Astrocyte (in vitro differentiated cells and primary cell): ENCODE measurements at regions not wholly inside any gene's neighbourhood (a gene's known extent, or its start where the extent isn't known, plus 50 kb on each side); places are given as distances from the start of the nearest gene placed in this dataset.

Source experiments
- EZH2 ChIP-seq: IDR thresholded peaks from 2 replicates; pipeline ENCODE4 v1.6.1; 2012; ENCODE audit warnings: mild to moderate bottlenecking, low read length, inconsistent platforms; ENCODE audit not compliant: insufficient read depth
- TF ChIP-seq, protein P1 (sequence below): IDR thresholded peaks from 2 replicates; pipeline ENCODE4 v1.5.1; 2011; ENCODE audit warnings: low read depth, mild to moderate bottlenecking, inconsistent platforms, low read length, moderate library complexity; ENCODE audit not compliant: insufficient read depth

DNA sequence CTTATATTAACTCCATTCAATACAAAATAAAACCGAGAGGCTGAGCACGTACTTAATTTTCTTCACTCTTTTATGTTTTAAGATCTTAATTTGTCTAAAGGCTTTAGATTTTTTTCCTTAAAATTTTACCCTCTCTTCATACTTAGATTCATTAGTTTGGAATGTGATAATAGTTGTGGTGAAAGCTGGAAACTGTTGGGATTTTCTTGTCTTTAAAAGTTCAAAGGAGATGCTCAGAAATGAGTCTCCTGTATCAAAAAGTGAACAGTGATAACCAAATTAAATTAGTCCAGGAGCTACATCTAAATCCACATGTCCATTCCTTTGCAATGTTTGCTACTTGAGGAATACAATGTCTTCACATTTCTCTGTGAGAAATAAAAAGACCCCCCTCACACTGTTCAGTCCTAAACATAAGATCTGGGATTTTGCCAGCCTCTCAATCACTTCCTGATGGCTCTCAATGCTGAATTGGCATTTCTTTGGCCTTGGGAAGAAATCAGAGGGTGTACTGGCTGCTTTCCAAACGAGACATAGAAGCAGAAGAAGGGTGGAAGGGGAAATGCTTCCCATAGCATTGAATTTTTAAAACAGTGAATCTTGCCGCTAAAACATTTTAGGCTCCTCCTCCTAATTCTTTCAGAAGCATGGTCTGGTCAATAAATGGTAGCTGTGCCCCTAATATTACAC, 245.0 kb downstream of the SHOX2 start:
- TF ChIP-seq, protein P1, sequence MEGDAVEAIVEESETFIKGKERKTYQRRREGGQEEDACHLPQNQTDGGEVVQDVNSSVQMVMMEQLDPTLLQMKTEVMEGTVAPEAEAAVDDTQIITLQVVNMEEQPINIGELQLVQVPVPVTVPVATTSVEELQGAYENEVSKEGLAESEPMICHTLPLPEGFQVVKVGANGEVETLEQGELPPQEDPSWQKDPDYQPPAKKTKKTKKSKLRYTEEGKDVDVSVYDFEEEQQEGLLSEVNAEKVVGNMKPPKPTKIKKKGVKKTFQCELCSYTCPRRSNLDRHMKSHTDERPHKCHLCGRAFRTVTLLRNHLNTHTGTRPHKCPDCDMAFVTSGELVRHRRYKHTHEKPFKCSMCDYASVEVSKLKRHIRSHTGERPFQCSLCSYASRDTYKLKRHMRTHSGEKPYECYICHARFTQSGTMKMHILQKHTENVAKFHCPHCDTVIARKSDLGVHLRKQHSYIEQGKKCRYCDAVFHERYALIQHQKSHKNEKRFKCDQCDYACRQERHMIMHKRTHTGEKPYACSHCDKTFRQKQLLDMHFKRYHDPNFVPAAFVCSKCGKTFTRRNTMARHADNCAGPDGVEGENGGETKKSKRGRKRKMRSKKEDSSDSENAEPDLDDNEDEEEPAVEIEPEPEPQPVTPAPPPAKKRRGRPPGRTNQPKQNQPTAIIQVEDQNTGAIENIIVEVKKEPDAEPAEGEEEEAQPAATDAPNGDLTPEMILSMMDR: no peak
- TF ChIP-seq EZH2: no peak
